Peyer's patch (tissue), 4 donors: ENCODE measurements at regions not wholly inside any gene's neighbourhood (a gene's known extent, or its start where the extent isn't known, plus 50 kb on each side); places are given as distances from the start of the nearest gene placed in this dataset.

Experiments
- CTCF ChIP-seq, 6 experiments: fragments of 450-650 bp in 4 of 6; fragments of 200-600 bp in 2 of 6; sonication (generic) in 1 of 6; IDR thresholded peaks; one replicate each; pipeline ENCODE4 v1.5.1; 2017 to 2019; ENCODE audit warnings: antibody characterized with exemption in 6 of 6, mild to moderate bottlenecking in 3 of 6, moderate library complexity in 1 of 6
- POLR2A ChIP-seq, 2 donors: fragments of 450-650 bp; IDR thresholded peaks; one replicate each; pipeline ENCODE4 v1.5.1; 2017; ENCODE audit warnings: antibody characterized with exemption in 2 of 2, mild to moderate bottlenecking in 2 of 2, moderate library complexity in 2 of 2

GRCh38 chr18:73514449-73514848 lies 633.2 kb downstream of the FBXO15 start:
- TF ChIP-seq CTCF (IDR thresholded peaks at IDR 0.05) (no peak), POLR2A (IDR thresholded peaks at IDR 0.05) (no peak)
